ENCODE measurements at regions not wholly inside any gene's neighbourhood (a gene's known extent, or its start where the extent isn't known, plus 50 kb on each side); places are given as distances from the start of the nearest gene placed in this dataset.

- no peaks in the 10 kb centered on the region for H3K9me3 ChIP-seq (ENCODE audit: control insufficient read depth in 4 of 4, low read length in 3 of 4)
- no peak overlapping the region for H3K9ac ChIP-seq (ENCODE audit: low read depth in 1 of 2, low read length in 2 of 2)
- H3K27ac ChIP-seq (ENCODE audit: low read depth in 1 of 2, low read length in 2 of 2): no peak overlapping the region
- no peak for TF ChIP-seq CTCF (IDR thresholded peaks at IDR 0.05; ENCODE audit: low read depth, low read length, missing input control)
- no peak for TF ChIP-seq TAF1 (conservative IDR thresholded peaks at IDR 0.05)
- no peak for TF ChIP-seq ZBTB33 (IDR thresholded peaks at IDR 0.05)
- no peak for TF ChIP-seq RAD21 (IDR thresholded peaks at IDR 0.05)
- no peak for TF ChIP-seq GABPA (IDR thresholded peaks at IDR 0.05 in 1 of 2, conservative IDR thresholded peaks at IDR 0.05 in 1 of 2)
- no peak for TF ChIP-seq JUND (IDR thresholded peaks at IDR 0.05)
- TF ChIP-seq MAX (IDR thresholded peaks at IDR 0.05): no peak
- no peak for TF ChIP-seq FOXA1 (IDR thresholded peaks at IDR 0.05)
- TF ChIP-seq HNF4A (conservative IDR thresholded peaks at IDR 0.05): no peak
- no peak for TF ChIP-seq YY1 (IDR thresholded peaks at IDR 0.05)
- TF ChIP-seq REST (IDR thresholded peaks at IDR 0.05): no peak
- TF ChIP-seq RXRA (IDR thresholded peaks at IDR 0.05): no peak
- TF ChIP-seq SP1 (IDR thresholded peaks at IDR 0.05): no peak
- TF ChIP-seq FOXA2 (IDR thresholded peaks at IDR 0.05): no peak
- TF ChIP-seq HNF4G (IDR thresholded peaks at IDR 0.05): no peak
- TF ChIP-seq EGR1 (IDR thresholded peaks at IDR 0.05; ENCODE audit: low read depth in 2 of 2): no peak
- TF ChIP-seq NR2F2 (IDR thresholded peaks at IDR 0.05): no peak
- TF ChIP-seq ATF3 (IDR thresholded peaks at IDR 0.05): no peak
- no peak overlapping the region for H3K4me3 ChIP-seq (ENCODE audit: low read depth in 1 of 3, low read length in 3 of 3)
- H3K4me1 ChIP-seq (ENCODE audit: control insufficient read depth in 4 of 4, insufficient read depth in 4 of 4, low read length in 3 of 4): peaks cover 5 to 10% (median 6%) of the 10 kb centered on the region in 4 donors
- no peaks in the 10 kb centered on the region for H3K27me3 ChIP-seq (ENCODE audit: control insufficient read depth in 4 of 4, insufficient read depth in 4 of 4, low read length in 3 of 4)
- 93% methylated on average over 6 of the region's 6 CpGs for WGBS
- H3K36me3 ChIP-seq (ENCODE audit: control insufficient read depth in 4 of 4, insufficient read depth in 3 of 4, low read depth in 1 of 4, low read length in 3 of 4): no peaks in the 10 kb centered on the region
- no peak for DNase-seq (ENCODE audit: low spot score)
Observed at GRCh38 chr2:129880971-129881370, 98.5 kb upstream of the RAB6C start.

Data from liver (tissue), 8 donors.